Esophagus (tissue), 2 donors: ENCODE measurements at regions not wholly inside any gene's neighbourhood (a gene's known extent, or its start where the extent isn't known, plus 50 kb on each side); places are given as distances from the start of the nearest gene placed in this dataset.
"Not testable (repeated sequence)": the region's sequence is repeated elsewhere in the genome, so short reads cannot be mapped to it uniquely, and the experiment has no call there.

ENCODE experiments used
- H3K27ac ChIP-seq, 2 donors: one replicate each; pipeline ENCODE4 v1.5.1; 2013; ENCODE audit warnings: low read depth in 2 of 2, mild to moderate bottlenecking in 2 of 2, inconsistent platforms in 1 of 2, low read length in 1 of 2, moderate library complexity in 1 of 2
- H3K27me3 ChIP-seq, 2 donors: one replicate each; pipeline ENCODE4 v1.6.1; 2013; ENCODE audit warnings: low read length in 2 of 2, control low read depth in 1 of 2, mild to moderate bottlenecking in 1 of 2; ENCODE audit not compliant: insufficient read depth in 2 of 2, control insufficient read depth in 1 of 2
- H3K36me3 ChIP-seq, 2 donors: one replicate each; pipeline ENCODE4 v1.6.1; 2013; ENCODE audit warnings: low read length in 1 of 2; ENCODE audit not compliant: control insufficient read depth in 2 of 2, insufficient read depth in 2 of 2
- H3K4me1 ChIP-seq, 2 donors: one replicate each; pipeline ENCODE4 v1.6.1; 2013; ENCODE audit warnings: low read length in 1 of 2; ENCODE audit not compliant: control insufficient read depth in 2 of 2, insufficient read depth in 2 of 2
- H3K4me3 ChIP-seq, 2 donors: one replicate each; pipeline ENCODE4 v1.5.1; 2013; ENCODE audit warnings: low read length in 2 of 2, mild to moderate bottlenecking in 2 of 2, low read depth in 1 of 2, moderate library complexity in 1 of 2
- H3K9me3 ChIP-seq, 2 donors: one replicate each; pipeline ENCODE4 v1.6.1; 2013; ENCODE audit warnings: mild to moderate bottlenecking in 2 of 2, low read depth in 1 of 2, low read length in 1 of 2, moderate library complexity in 1 of 2; ENCODE audit not compliant: control insufficient read depth in 2 of 2, insufficient read depth in 1 of 2
- WGBS, 2 donors: extraction: QIAGEN DNeasy Blood & Tissue Kit; methylation state at CpG; one replicate each; pipeline ENCODE4 v1.1.7; 2013; 5-methylcytosine and 5-hydroxymethylcytosine counted together
- donor health status: healthy with polysubstance abuse.
- donor health status: Bipolar disorder and iron deficiency.

DNA sequence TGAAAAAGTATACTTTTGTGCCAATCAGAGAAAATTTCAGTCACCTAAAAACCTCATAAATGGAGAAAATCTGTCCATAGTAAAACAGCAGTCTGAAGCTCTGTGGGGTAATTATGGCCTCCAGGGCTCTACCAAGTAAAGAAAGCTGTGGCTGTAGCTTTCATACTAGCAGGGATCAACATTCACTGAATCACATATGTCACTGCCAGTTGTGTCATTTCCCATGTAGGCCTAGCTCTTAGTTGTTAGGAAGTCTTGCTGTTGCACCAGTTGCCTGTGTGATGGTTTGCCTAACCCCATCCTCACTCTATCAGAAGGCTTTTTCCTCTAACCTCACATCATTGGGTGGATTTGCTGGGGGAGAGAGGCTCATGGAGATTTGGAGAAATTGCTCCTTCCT is 62.3 kb upstream of the XIST start:
- H3K4me3 ChIP-seq, H3K9me3 ChIP-seq, H3K4me1 ChIP-seq, H3K36me3 ChIP-seq, H3K27ac ChIP-seq, H3K27me3 ChIP-seq: not testable (repeated sequence)

DNA sequence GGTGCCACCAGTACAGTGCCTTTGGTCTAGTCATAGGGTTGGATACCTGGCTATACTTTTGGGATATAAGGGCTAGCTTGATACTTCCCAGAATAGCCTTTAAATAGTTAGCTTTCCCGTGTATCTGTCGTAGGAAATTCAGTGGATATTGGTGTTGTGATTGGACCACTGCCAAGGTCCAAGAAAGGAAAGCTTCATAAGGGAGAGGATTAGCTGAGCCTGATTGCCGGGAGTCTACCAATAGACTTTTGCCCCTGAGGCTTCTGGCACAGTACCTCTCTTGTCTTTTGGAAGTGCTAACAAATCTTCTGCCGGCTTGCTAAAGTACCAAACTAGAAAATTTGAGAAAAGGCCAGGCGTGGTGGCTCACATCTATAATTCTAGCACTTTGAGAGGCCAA is 61.1 kb upstream of the XIST start:
- Histone ChIP-seq H3K27me3 (no peaks in the 10 kb centered on the region), H3K36me3 (no peaks in the 10 kb centered on the region), H3K27ac (no peak overlapping the region), H3K4me3 (no peak overlapping the region), H3K9me3 (no peaks in the 10 kb centered on the region), H3K4me1 (no peaks in the 10 kb centered on the region)
- 26% methylated on average over 5 of the region's 5 CpGs for WGBS, 2 donors

DNA sequence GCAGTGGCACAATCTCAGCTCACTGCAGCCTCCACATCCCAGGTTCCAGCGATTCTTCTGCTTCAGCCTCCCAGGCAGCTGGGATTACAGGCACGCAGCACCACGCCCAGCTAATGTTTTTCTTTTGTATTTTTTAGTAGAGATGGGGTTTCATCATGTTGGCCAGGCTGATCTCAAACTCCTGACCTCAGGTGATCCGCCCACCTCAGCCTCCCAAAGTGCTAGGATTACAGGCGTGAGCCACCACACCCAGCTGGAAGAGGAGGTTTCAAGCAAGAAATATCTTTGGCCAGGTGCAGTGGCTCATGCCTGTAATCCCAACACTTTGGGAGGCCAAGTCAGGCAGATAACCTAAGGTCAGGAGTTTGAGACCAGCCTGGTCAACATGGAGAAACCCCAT is 59.4 kb upstream of the XIST start:
- H3K4me1 ChIP-seq, H3K27ac ChIP-seq, H3K27me3 ChIP-seq, H3K9me3 ChIP-seq, H3K4me3 ChIP-seq, H3K36me3 ChIP-seq: not testable (repeated sequence)
- 87 to 88% methylated on average over 5 of the region's 5 CpGs for WGBS, 2 donors

DNA sequence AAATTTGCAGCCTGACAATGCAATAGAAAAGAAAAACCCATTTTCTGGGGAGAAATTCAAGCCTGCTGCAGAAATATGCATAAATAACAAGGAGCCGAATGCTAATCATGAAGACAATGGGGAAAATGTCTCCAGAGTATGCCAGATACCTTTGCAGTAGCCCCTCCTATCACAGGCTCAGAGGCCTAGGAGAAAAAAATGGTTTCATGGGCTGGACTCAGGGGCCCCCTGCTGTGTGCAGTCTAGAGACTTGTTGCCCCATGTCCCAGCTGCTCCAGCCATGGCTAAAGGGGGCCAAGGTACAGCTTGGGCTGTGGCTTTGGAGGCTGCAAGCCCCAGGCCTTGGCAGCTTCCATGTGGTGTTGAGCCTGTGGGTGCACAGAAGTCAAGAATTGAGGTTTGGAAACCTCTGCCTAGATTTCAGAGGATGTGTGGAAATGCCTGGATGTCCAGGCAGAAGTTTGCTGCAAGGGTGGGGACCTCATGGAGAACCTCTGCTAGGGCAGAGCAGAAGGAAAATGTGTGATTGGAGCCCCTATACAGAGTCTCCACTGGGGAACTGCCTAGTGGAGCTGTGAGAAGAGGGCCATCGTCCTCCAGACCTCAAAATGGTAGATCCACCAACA is 53.3 kb upstream of the XIST start:
- not testable (repeated sequence) for H3K4me1 ChIP-seq, H3K27ac ChIP-seq, H3K4me3 ChIP-seq, H3K9me3 ChIP-seq, H3K36me3 ChIP-seq, H3K27me3 ChIP-seq
- WGBS, 2 donors, result 82 to 87% methylated on average over 2 of the region's 2 CpGs

DNA sequence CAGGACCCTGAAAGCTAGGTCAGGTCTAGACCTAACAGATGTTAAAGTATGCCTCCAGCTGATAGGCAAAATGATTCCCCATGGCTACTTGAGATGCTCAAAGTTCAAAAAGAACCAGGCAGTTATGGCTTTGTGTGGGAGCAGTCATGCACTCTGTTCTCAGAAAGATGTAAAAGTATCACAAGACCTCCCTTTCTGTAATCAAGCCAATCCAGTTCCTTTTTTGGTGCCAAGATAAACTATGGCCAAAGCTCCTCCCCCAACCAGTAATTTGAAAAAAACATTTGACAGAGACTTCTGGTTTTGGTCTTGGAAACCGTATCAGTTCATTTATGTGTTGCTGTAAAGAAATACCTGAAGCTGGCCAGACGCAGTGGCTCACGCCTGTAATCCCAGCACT is 51.4 kb upstream of the XIST start:
- Histone ChIP-seq H3K27ac (no peak overlapping the region), H3K27me3 (no peaks in the 10 kb centered on the region), H3K4me3 (no peak overlapping the region), H3K36me3 (no peaks in the 10 kb centered on the region), H3K4me1 (no peaks in the 10 kb centered on the region), H3K9me3 (no peaks in the 10 kb centered on the region)
- 76 to 81% methylated on average over 3 of the region's 3 CpGs for WGBS, 2 donors
